Body of pancreas (tissue), 4 donors: ENCODE measurements at regions not wholly inside any gene's neighbourhood (a gene's known extent, or its start where the extent isn't known, plus 50 kb on each side); places are given as distances from the start of the nearest gene placed in this dataset.

ENCODE experiments used
- ATAC-seq: fragments of 150-250 bp; one replicate; pipeline ENCODE4 v1.9.1; 2016
- DNase-seq, 4 donors: peaks; one replicate each; pipeline ENCODE4 v3.0.0-alpha.2; 2019
- H3K27ac ChIP-seq, 4 donors: fragments of 200-600 bp; sonication (generic); 1 replicate in 3 of 4; 2 replicates in 1 of 4; pipeline versions ENCODE4 v1.5.1 to v1.6.1; 2016 to 2019; ENCODE audit warnings: mild to moderate bottlenecking in 1 of 4, mixed read lengths in 1 of 4, moderate library complexity in 1 of 4
- H3K27me3 ChIP-seq, 2 donors: fragments of 200-600 bp; sonication (generic); one replicate each; pipeline ENCODE4 v1.6.0; 2016; ENCODE audit warnings: mild to moderate bottlenecking in 1 of 2
- H3K36me3 ChIP-seq, 2 donors: fragments of 200-600 bp; sonication (generic); replicated peaks in 1 of 2; 2 replicates each; pipeline ENCODE4 v1.5.1; 2016; ENCODE audit warnings: low read depth in 2 of 2; ENCODE audit not compliant: insufficient read depth in 1 of 2
- H3K4me1 ChIP-seq: fragments of 200-600 bp; sonication (generic); one replicate; pipeline ENCODE4 v1.6.0; 2016
- H3K4me3 ChIP-seq, 2 donors: fragments of 200-600 bp; sonication (generic); 1 replicate in 1 of 2; 2 replicates in 1 of 2; pipeline ENCODE4 v1.5.1; 2016 to 2019
- H3K9me3 ChIP-seq, 3 donors: fragments of 200-600 bp; sonication (generic); 1 replicate in 2 of 3; 2 replicates in 1 of 3; pipeline ENCODE4 v1.5.1; 2016
- CTCF ChIP-seq, 7 experiments: fragments of 450-650 bp in 4 of 7; fragments of 200-600 bp in 3 of 7; sonication (generic) in 3 of 7; IDR thresholded peaks; one replicate each; pipeline ENCODE4 v1.5.1; 2016 to 2019; ENCODE audit warnings: antibody characterized with exemption in 7 of 7
- POLR2A ChIP-seq, 3 donors: fragments of 450-650 bp; IDR thresholded peaks; one replicate each; pipeline ENCODE4 v1.6.1; 2016; ENCODE audit warnings: antibody characterized with exemption in 3 of 3, mild to moderate bottlenecking in 2 of 3
- WGBS, 2 donors: methylation state at CpG; one replicate each; pipeline ENCODE4 v1.1.5; 2017; 5-methylcytosine and 5-hydroxymethylcytosine counted together
- intact Hi-C: fragments of 100-400 bp; cut with DNase I; formaldehyde crosslinking; loops from one replicate; pipeline ENCODE4 v1.15.1; 2023

GRCh38 chr12:73951956-73952703 is 585.5 kb upstream of the ATXN7L3B start:
- ATAC-seq (no peak), DNase-seq (no peak)
- WGBS, 2 donors = 81 to 86% methylated on average over 3 of the region's 3 CpGs
- Histone ChIP-seq H3K4me3 (no peak overlapping the region), H3K27me3 (no peaks in the 10 kb centered on the region), H3K4me1 (peaks cover 7% of the 10 kb centered on the region), H3K36me3 (no peaks in the 10 kb centered on the region), H3K9me3 (no peaks in the 10 kb centered on the region), H3K27ac (no peak overlapping the region)
- TF ChIP-seq POLR2A (IDR thresholded peaks at IDR 0.05) = no peak
- no peak for TF ChIP-seq CTCF (IDR thresholded peaks at IDR 0.05)
- intact Hi-C loops = no loop called here

GRCh38 chr12:73964641-73965040 is 573.0 kb upstream of the ATXN7L3B start:
- DNase-seq (no peak), ATAC-seq (no peak)
- Histone ChIP-seq H3K9me3 (no peaks in the 10 kb centered on the region), H3K4me1 (no peaks in the 10 kb centered on the region), H3K27me3 (no peaks in the 10 kb centered on the region), H3K27ac (no peak overlapping the region), H3K36me3 (no peaks in the 10 kb centered on the region), H3K4me3 (no peak overlapping the region)
- TF ChIP-seq CTCF (IDR thresholded peaks at IDR 0.05) = no peak
- TF ChIP-seq POLR2A (IDR thresholded peaks at IDR 0.05) = no peak
- intact Hi-C loops = no loop called here
- WGBS, 2 donors = 74 to 75% methylated on average over 3 of the region's 3 CpGs

- no peak overlapping the region for H3K4me3 ChIP-seq
- TF ChIP-seq POLR2A (IDR thresholded peaks at IDR 0.05) (no peak), CTCF (IDR thresholded peaks at IDR 0.05) (no peak)
- WGBS, 2 donors = 72 to 85% methylated on average over 1 of the region's 1 CpG
- no peaks in the 10 kb centered on the region for H3K4me1 ChIP-seq
- DNase-seq (no peak), ATAC-seq (no peak)
- H3K36me3 ChIP-seq = no peaks in the 10 kb centered on the region
- no peak overlapping the region for H3K27ac ChIP-seq
- H3K27me3 ChIP-seq = no peaks in the 10 kb centered on the region
- H3K9me3 ChIP-seq = no peaks in the 10 kb centered on the region
- intact Hi-C loops = no loop called here
Observed at GRCh38 chr12:73973486-73973885, 564.1 kb upstream of the ATXN7L3B start.

GRCh38 chr12:73984552-73984951 is 553.1 kb upstream of the ATXN7L3B start:
- WGBS, 2 donors = 55% methylated on average over 1 of the region's 1 CpG
- ATAC-seq (no peak), DNase-seq (no peak)
- no peaks in the 10 kb centered on the region for H3K36me3 ChIP-seq
- TF ChIP-seq POLR2A (IDR thresholded peaks at IDR 0.05) (no peak), CTCF (IDR thresholded peaks at IDR 0.05) (no peak)
- H3K27me3 ChIP-seq = no peaks in the 10 kb centered on the region
- intact Hi-C loops = no loop called here
- H3K4me3 ChIP-seq = no peak overlapping the region
- H3K27ac ChIP-seq = no peak overlapping the region
- H3K9me3 ChIP-seq = no peaks in the 10 kb centered on the region
- no peaks in the 10 kb centered on the region for H3K4me1 ChIP-seq

- ATAC-seq (no peak), DNase-seq (no peak)
- intact Hi-C loops = no loop called here
- Histone ChIP-seq H3K4me3 (no peak overlapping the region), H3K27me3 (no peaks in the 10 kb centered on the region), H3K4me1 (no peaks in the 10 kb centered on the region), H3K9me3 (no peaks in the 10 kb centered on the region), H3K27ac (no peak overlapping the region), H3K36me3 (no peaks in the 10 kb centered on the region)
- no peak for TF ChIP-seq POLR2A (IDR thresholded peaks at IDR 0.05)
- WGBS, 2 donors = 41 to 48% methylated on average over 3 of the region's 3 CpGs
Observed at GRCh38 chr12:73991138-73991537, 546.5 kb upstream of the ATXN7L3B start.
